B cell (primary cell): ENCODE measurements at regions not wholly inside any gene's neighbourhood (a gene's known extent, or its start where the extent isn't known, plus 50 kb on each side); places are given as distances from the start of the nearest gene placed in this dataset.

ENCODE experiments used
- ATAC-seq: fragments of 200-7000 bp; cut with Tn5 transposase; one replicate; pipeline ENCODE4 v1.10.0; 2021; ENCODE audit warnings: low read depth, mild to moderate bottlenecking, moderate number of reproducible peaks, moderate library complexity
- CTCF ChIA-PET: fragments of 350-600 bp; sonication (Branson Sonifier 250); formaldehyde crosslinking; loops from one replicate; lab custom pipeline; 2021; ENCODE audit warnings: antibody characterized with exemption, inconsistent platforms; lab: Charles Lee
- POLR2A ChIA-PET: fragments of 350-600 bp; sonication (Branson Sonifier 250); formaldehyde crosslinking; loops from one replicate; lab custom pipeline; 2021; ENCODE audit warnings: antibody characterized with exemption; lab: Charles Lee
- DNase-seq: peaks from one replicate; pipeline ENCODE4 v3.0.0; 2013
- H2AFZ ChIP-seq: 2 replicates; pipeline ENCODE4 v1.6.1; 2012; ENCODE audit warnings: mild to moderate bottlenecking, low read depth, low read length; ENCODE audit not compliant: insufficient read depth, poor library complexity, severe bottlenecking
- H3K27ac ChIP-seq, 2 donors: 1 replicate in 1 of 2; 2 replicates in 1 of 2; pipeline ENCODE4 v1.5.1; 2012 to 2013; ENCODE audit warnings: low read length in 2 of 2, mild to moderate bottlenecking in 2 of 2, moderate library complexity in 1 of 2
- H3K27me3 ChIP-seq, 4 experiments: fragments of 200-600 bp in 1 of 4; sonication (generic) in 1 of 4; replicated peaks in 1 of 4; 1 replicate in 2 of 4; 2 replicates in 2 of 4; pipeline versions ENCODE4 v1.6.1 to v1.7.0; 2013 to 2016; ENCODE audit warnings: low read length in 3 of 4, mild to moderate bottlenecking in 2 of 4, mixed read lengths in 1 of 4, moderate library complexity in 1 of 4; ENCODE audit not compliant: insufficient read depth in 4 of 4, control insufficient read depth in 3 of 4; ENCODE audit errors: control extremely low read depth in 1 of 4
- H3K36me3 ChIP-seq, 2 experiments: replicated peaks in 1 of 2; 1 replicate in 1 of 2; 2 replicates in 1 of 2; pipeline versions ENCODE4 v1.6.1 to v1.7.1; 2013; ENCODE audit warnings: low read length in 1 of 2; ENCODE audit not compliant: insufficient read depth in 2 of 2, control insufficient read depth in 1 of 2; ENCODE audit errors: control extremely low read depth in 1 of 2, extremely low read depth in 1 of 2
- H3K4me1 ChIP-seq, 2 donors: fragments of 200-600 bp in 1 of 2; sonication (generic) in 1 of 2; 1 replicate in 1 of 2; 2 replicates in 1 of 2; pipeline versions ENCODE4 v1.5.1 to v1.6.1; 2013 to 2017; ENCODE audit warnings: low read length in 2 of 2; ENCODE audit not compliant: control insufficient read depth in 2 of 2, insufficient read depth in 2 of 2
- H3K4me2 ChIP-seq: replicated peaks from 2 replicates; pipeline ENCODE3; 2012; ENCODE audit warnings: mild to moderate bottlenecking, low read depth, low read length; ENCODE audit not compliant: poor library complexity, severe bottlenecking
- H3K4me3 ChIP-seq, 5 experiments: fragments of 200-600 bp in 1 of 5; sonication (generic) in 1 of 5; 1 replicate in 3 of 5; 2 replicates in 2 of 5; pipeline versions ENCODE4 v1.5.1 to v1.7.0; 2011 to 2016; ENCODE audit warnings: low read length in 4 of 5, mild to moderate bottlenecking in 4 of 5, low read depth in 2 of 5, control low read depth in 1 of 5, moderate library complexity in 1 of 5; ENCODE audit not compliant: insufficient read depth in 1 of 5; ENCODE audit errors: control extremely low read depth in 1 of 5, extremely low read depth in 1 of 5
- H3K79me2 ChIP-seq: fragments of 200-600 bp; sonication (generic); one replicate; pipeline ENCODE4 v1.6.0; 2016; ENCODE audit warnings: low read length; ENCODE audit not compliant: control insufficient read depth, insufficient read depth
- H3K9ac ChIP-seq: fragments of 200-600 bp; sonication (generic); 2 replicates; pipeline ENCODE4 v1.6.1; 2017; ENCODE audit warnings: mild to moderate bottlenecking, low read length, moderate library complexity
- H3K9me3 ChIP-seq, 3 donors: one replicate each; pipeline versions ENCODE4 v1.6.1 to v1.7.1; 2013; ENCODE audit warnings: low read length in 2 of 3; ENCODE audit not compliant: control insufficient read depth in 2 of 3, insufficient read depth in 1 of 3; ENCODE audit errors: control extremely low read depth in 1 of 3
- H4K20me1 ChIP-seq: 2 replicates; pipeline ENCODE4 v1.6.0; 2012; ENCODE audit warnings: mild to moderate bottlenecking, low read length; ENCODE audit not compliant: insufficient read depth, control insufficient read depth, poor library complexity, severe bottlenecking
- H3K27ac Mint-ChIP-seq: one replicate; pipeline ENCODE4 v1.8.0; 2021; ENCODE audit warnings: mixed read lengths
- H3K27me3 Mint-ChIP-seq: one replicate; pipeline ENCODE4 v1.8.0; 2021; ENCODE audit warnings: mixed read lengths
- H3K4me1 Mint-ChIP-seq: one replicate; pipeline ENCODE4 v1.8.0; 2021; ENCODE audit warnings: mixed read lengths
- H3K4me3 Mint-ChIP-seq: one replicate; pipeline ENCODE4 v1.8.0; 2021; ENCODE audit warnings: mixed read lengths
- H3K9me3 Mint-ChIP-seq: one replicate; pipeline ENCODE4 v1.8.0; 2022; ENCODE audit warnings: mixed read lengths; ENCODE audit not compliant: insufficient read depth
- EZH2 ChIP-seq: IDR thresholded peaks from 2 replicates; pipeline ENCODE4 v1.6.1; 2012; ENCODE audit warnings: borderline replicate concordance, low read depth, mild to moderate bottlenecking, moderate library complexity, low read length; ENCODE audit not compliant: insufficient read depth, poor library complexity, severe bottlenecking
- WGBS: methylation state at CpG from one replicate; pipeline ENCODE4 v1.1.5; 2013; ENCODE audit warnings: missing lambda C conversion rate; ENCODE audit not compliant: insufficient coverage; 5-methylcytosine and 5-hydroxymethylcytosine counted together
- intact Hi-C: fragments of 100-400 bp; cut with micrococcal nuclease; formaldehyde crosslinking; loops from one replicate; pipeline ENCODE4 v1.10.0; 2022
- TF ChIP-seq, protein P1 (sequence below): fragments of 200-600 bp; IDR thresholded peaks from one replicate; pipeline ENCODE4 v1.8.0; 2022; ENCODE audit warnings: antibody characterized with exemption, mild to moderate bottlenecking

DNA sequence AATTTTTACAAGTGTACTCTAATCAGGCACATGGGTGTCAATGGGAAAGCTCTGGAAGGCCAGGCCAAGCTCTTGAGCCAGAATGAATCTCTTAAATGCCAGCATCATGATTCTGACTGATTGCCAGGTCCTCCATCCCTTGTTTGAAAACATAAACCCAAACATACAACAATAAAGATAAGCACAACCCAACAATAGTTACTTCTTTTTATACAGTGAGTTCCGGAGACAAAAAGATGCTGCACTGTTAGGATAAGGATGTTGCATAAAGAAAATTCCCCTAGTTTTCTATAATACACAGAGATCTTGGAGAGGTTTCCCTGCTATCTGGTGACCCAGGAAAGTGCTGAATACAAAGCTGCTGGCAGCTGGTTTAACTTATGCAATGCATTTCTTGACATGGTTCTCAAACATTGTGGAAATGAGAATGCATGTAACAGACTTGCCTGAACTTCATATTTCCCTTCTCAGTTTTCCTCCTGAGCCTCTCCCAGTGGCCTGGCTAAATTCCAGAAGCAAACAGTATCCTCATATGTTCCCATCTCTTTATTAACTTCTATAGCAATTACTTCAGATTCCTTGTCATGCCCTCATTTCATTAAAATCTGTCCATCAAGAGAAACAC is 180.1 kb upstream of the PRICKLE2 start:
- no peak for ATAC-seq
- Histone ChIP-seq H2AFZ (no peak overlapping the region), H3K4me2 (no peak overlapping the region), H3K79me2 (no peaks in the 10 kb centered on the region), H3K27ac (no peak overlapping the region), H3K9me3 (peaks cover 0 to 4% (median 0%) of the 10 kb centered on the region in 3 donors), H3K9ac (no peak overlapping the region), H4K20me1 (no peaks in the 10 kb centered on the region), H3K27me3 (no peaks in the 10 kb centered on the region), H3K4me3 (no peak overlapping the region), H3K36me3 (no peaks in the 10 kb centered on the region), H3K4me1 (no peaks in the 10 kb centered on the region)
- no peak for DNase-seq
- TF ChIP-seq, protein P1, sequence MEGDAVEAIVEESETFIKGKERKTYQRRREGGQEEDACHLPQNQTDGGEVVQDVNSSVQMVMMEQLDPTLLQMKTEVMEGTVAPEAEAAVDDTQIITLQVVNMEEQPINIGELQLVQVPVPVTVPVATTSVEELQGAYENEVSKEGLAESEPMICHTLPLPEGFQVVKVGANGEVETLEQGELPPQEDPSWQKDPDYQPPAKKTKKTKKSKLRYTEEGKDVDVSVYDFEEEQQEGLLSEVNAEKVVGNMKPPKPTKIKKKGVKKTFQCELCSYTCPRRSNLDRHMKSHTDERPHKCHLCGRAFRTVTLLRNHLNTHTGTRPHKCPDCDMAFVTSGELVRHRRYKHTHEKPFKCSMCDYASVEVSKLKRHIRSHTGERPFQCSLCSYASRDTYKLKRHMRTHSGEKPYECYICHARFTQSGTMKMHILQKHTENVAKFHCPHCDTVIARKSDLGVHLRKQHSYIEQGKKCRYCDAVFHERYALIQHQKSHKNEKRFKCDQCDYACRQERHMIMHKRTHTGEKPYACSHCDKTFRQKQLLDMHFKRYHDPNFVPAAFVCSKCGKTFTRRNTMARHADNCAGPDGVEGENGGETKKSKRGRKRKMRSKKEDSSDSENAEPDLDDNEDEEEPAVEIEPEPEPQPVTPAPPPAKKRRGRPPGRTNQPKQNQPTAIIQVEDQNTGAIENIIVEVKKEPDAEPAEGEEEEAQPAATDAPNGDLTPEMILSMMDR, result no peak
- no peak for TF ChIP-seq EZH2
- intact Hi-C loops, result no loop called here
- no peaks in the 10 kb centered on the region for H3K4me1 Mint-ChIP-seq
- no peaks in the 10 kb centered on the region for H3K9me3 Mint-ChIP-seq
- H3K4me3 Mint-ChIP-seq, result no peak overlapping the region
- no CpG with 5 or more reads among the region's 1 CpG for WGBS
- CTCF ChIA-PET, result no interaction called here
- POLR2A ChIA-PET, result no interaction called here
- H3K27me3 Mint-ChIP-seq, result no peaks in the 10 kb centered on the region
- H3K27ac Mint-ChIP-seq, result no peak overlapping the region

DNA sequence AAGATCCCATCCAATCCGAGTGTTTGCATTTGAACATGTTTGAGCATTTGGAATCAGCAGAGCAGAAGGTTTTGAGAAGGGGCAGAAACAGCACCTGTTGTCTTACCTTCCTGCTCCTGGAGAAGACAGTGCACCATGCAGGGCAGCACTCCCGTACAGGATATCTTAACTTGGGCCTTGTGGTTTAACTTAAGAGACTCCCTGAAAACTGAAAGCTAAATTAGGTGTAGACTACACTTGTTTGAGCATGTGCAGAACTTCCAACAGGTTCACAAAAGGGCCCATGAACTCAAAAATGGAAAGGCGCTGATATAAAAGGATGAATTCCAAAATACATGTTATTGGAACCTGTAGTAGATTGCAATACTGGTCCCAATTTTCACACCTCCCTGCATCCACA is 175.4 kb upstream of the PRICKLE2 start:
- ChIA-PET CTCF (interaction anchor here (1.3 kb wide), 1 partner anchor 371 kb away, joined by 7 read pairs; no protein-coding TSS in a partner anchor), POLR2A (no interaction called here)
- no peak overlapping the region for H3K4me3 ChIP-seq

More for the DNA sequence above, 175.4 kb upstream of the PRICKLE2 start:
- H3K4me2 ChIP-seq, result no peak overlapping the region
- TF ChIP-seq, protein P1, result no peak
- no peak for TF ChIP-seq EZH2
- intact Hi-C loops, result no loop called here
- no peak overlapping the region for H3K9ac ChIP-seq
- H3K4me3 Mint-ChIP-seq, result no peak overlapping the region
- no peak for DNase-seq
- no peaks in the 10 kb centered on the region for H3K9me3 ChIP-seq
- WGBS, result 63% methylated on average over 2 of the region's 3 CpGs
- H3K27ac ChIP-seq, result no peak overlapping the region
- H2AFZ ChIP-seq, result no peak overlapping the region
- H3K27ac Mint-ChIP-seq, result no peak overlapping the region
- H3K4me1 Mint-ChIP-seq, result no peaks in the 10 kb centered on the region
- no peaks in the 10 kb centered on the region for H3K9me3 Mint-ChIP-seq
- H3K36me3 ChIP-seq, result no peaks in the 10 kb centered on the region
- no peaks in the 10 kb centered on the region for H3K4me1 ChIP-seq
- no peaks in the 10 kb centered on the region for H3K79me2 ChIP-seq
- H4K20me1 ChIP-seq, result no peaks in the 10 kb centered on the region
- ATAC-seq, result no peak
- no peaks in the 10 kb centered on the region for H3K27me3 Mint-ChIP-seq
- H3K27me3 ChIP-seq, result no peaks in the 10 kb centered on the region
